ELR (cell line): ENCODE measurements at regions not wholly inside any gene's neighbourhood (a gene's known extent, or its start where the extent isn't known, plus 50 kb on each side); places are given as distances from the start of the nearest gene placed in this dataset.
"Not testable (repeated sequence)": the region's sequence is repeated elsewhere in the genome, so short reads cannot be mapped to it uniquely, and the experiment has no call there.

Source experiments
- DNase-seq: peaks from one replicate; pipeline ENCODE4 v3.0.0-alpha.2; 2015; ENCODE audit warnings: low read depth

DNA sequence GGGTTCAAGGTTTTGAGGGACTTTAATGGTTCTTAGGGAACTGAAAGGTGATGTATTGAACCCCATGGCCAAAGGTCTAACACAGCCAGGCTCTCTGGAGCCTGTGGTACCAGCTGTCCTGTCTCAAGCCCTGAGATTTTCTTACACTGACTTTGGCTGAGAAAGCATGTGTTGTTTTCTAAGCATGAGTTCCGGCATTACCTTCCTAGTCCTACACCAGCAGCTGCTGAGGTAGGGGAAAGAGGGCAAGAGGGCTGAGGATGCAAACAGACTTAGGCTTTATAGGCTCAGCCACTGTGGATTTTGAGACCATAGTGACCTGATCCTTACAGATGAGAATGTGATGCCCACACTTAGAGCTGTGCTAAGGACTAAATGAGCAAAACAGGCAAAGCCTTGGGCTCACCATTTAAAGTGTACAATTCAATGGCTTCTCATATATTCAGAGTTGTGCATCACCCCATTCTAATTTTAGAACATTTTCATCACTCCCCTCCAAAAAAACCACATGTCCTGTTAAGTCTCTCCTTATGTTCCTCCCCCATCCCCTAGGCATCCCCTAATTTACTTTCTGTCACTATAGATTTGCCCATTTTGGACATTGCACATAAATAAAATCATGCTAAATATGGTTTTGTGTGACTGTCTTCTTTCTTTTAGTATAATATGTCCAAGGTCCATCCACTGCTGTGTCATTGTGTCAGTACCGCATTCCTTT lies 99.7 kb upstream of the OTOS start:
- DNase-seq: no peak

DNA sequence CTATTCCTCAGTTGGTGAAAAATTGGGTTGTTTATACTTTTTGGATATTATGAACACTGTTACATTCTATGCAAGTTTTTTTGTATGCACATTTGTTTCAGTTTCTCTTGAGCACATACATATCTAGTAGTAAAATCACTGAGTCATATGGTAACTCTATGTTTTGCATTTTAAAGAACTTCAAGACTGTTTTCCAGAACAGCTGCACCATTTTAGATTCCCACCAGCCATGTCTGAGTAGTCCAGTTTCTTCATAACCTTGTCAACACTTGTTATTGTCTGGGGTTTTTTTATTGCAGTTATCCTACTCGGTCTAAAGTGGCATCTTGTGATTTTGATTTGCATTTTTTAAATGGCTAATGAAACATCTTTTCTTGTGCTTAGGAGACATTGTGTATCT lies 100.3 kb upstream of the OTOS start:
- no peak for DNase-seq

DNA sequence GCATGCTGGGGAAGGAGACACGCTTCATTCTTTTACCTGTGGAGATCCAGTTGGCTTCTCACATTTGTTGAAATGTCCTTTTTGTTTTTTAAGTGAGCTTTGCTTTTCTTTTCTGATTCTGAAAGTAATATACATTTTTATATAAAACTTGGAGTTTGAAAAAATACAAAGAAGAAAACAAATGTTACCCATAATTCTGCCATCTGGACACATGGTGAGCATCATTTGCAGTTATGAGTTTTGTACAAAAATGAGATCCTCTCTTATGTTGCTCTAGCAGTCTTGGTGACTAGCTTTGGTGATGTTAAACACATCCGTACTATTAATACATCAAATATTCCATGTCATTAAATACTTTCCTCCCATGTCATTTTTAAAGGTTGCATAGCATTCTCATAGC lies 101.1 kb upstream of the OTOS start:
- DNase-seq: no peak

DNA sequence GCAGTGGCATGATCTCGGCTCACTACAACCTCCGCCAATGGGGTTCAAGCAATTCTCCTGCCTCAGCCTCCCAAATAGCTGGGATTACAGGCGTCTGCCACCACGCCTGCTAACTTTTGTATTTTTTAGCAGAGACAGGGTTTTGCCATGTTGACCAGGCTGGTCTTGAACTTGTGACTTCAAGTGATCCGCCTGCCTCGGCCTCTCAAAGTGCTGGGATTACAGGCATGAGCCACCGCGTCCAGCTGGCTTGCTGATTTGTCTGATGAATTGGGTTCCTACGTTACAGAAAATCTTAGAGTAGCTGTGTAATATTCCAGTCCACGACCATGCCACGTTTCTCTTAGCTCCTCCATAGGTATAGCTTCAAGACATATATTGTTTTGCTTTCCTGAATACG lies 102.6 kb upstream of the OTOS start:
- not testable (repeated sequence) for DNase-seq

DNA sequence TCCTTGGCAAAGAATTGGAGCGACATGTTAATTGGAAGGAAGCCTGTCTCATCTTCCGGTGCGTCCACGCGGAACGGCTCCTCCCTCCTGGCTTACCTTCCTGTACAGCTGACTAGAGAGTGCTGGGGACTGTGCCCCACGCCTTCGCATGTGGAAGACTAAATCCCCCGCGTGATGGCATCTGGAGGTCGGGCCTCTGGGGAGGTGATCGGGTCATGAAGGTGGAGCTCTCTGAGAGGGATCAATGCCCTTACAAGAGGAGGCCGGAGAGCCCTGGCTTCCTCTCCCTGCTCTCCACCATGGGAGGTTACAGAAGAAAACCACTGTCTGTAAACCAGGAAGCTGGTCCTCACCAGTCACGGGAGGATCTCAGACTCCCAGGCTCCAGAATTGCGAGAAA lies 104.1 kb upstream of the OTOS start:
- no peak for DNase-seq

DNA sequence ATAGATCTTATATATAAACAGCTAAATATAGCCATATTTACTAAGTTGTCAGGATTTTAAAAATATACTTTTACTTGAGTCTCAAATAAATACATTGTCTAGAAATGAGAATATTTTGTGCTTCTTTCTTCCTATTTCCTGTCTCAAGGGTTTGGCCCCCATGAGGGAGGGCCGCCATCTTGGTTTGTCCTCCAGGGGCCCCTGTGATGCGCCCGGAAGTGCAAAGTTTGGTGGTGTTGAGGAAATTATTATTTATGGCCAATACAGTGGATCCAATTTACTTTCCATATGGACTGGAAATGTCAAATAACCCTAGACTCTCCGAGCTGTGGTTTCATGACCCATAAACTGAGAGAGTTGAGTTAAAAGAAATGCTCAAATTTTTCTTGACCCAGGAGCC lies 104.7 kb upstream of the OTOS start:
- no peak for DNase-seq

DNA sequence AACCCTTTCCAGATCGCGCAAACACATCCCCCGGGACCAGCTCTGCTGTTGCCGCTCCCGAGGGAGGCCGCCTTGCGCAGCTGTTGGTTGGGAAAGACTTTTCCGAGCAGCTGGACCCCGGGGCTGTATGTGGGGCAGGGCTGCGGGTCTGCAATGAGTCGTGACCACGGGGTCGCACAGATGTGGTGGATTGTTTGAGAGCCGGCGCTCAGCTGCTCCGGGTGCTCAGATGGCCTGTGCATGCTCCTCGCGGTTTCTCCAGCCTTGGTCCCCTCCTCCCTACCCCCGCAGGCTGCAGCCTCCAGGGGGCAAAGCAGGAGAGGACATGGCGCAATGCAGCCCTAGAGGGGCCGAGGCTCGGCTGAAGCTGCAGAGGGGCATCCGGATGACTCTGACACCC lies 105.2 kb upstream of the OTOS start:
- no peak for DNase-seq

DNA sequence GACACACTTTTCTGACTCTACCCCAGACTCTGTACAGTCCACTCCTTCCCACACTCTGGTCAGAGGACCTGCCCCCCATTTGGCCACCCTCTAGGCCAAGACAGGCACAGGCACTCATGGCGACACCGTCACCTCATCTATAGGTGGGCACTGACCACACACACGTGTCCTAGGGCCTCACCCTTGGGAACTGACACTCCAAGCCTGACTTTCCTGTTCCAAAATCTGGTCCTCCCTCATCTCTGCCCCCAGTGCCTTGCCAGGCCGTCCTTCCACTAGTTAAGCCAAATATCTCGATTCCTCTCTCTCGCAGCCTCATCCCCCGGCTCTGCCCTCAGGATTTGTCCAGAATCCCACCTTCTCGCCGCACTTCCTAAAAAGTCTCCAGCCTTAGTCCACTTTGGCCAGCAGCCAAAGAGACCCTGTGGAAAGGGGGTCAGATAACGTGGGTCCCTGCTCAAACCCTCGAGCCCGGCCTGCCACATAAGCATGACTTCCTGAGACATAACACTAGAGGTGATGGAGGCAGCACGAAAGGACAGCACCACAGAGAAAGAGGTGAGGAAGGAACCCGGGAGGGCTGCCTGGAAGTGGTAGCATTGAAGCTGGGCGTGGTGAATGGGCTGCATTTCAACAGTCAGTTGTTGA lies 105.8 kb upstream of the OTOS start:
- DNase-seq: no peak

DNA sequence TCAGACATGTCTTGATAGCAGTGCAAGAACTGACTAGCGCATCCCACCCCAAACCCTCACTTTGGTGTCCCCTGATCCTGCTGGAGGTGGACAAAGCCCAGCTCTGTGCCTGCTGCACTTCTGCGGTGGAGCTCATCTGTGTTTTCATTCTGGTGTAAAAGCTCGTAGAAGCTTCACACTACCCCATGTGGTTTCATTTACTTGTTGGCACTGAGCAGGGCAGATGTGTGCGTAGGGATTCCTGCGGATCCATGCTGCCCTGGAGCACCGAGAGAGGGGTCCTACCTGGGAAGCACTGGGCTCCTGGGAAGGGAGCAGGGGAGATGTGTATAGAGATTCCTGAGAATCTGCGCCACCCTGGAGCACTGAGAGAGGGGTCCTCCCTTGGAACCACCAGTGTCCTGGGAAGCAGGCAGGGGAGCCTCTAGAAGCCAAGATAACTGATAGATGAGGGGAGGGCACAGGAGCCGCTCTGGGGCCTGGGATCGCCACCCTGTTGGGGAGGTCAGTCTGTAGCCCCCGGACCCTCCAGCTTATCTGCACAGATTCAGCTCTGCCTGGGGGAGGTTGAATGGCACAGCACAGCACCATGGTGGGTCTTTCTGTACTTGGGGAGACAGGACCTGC lies 106.9 kb upstream of the OTOS start:
- DNase-seq: no peak

DNA sequence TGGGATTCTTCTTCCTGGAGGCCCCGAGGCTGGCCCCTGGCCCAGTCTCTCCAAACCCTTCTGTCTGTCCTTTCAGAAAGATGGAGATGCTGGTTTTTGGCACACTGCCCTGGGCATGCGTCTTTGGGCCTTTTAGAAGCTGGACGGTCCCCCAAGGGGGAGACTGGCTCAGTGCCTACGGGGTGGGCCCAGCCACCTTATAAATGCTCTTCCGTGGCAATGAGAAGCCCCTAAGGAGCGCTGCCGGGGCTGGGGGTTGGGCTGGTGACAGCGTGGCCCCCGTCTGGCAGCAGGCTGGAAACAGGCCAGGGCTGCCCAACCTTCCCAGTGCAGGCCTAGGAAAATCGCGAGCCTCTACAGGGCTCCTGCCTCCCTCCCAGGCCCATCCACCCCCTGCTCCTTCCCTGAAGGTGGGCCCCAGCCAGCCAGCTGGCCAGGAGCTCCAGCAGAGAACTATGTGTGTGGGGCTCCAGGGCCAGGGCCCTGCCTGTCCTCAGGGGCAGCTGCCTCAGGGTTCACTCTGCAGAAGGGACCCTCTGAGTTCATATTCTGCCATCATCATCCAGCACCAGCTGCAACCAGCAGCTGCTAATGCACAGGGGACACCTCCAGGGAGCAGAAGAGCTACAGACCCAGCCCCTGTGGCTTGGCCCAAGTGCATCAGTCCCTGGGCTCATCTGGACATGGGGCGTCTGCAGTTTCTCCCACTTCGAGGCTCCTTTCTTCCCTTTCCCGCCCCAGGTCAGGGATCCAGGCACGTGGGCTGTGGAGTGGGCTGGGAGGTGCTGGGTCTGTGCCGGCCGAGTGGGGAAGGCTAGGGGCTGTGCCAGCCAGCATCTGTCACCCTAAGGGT lies 107.6 kb upstream of the OTOS start:
- DNase-seq: no peak

DNA sequence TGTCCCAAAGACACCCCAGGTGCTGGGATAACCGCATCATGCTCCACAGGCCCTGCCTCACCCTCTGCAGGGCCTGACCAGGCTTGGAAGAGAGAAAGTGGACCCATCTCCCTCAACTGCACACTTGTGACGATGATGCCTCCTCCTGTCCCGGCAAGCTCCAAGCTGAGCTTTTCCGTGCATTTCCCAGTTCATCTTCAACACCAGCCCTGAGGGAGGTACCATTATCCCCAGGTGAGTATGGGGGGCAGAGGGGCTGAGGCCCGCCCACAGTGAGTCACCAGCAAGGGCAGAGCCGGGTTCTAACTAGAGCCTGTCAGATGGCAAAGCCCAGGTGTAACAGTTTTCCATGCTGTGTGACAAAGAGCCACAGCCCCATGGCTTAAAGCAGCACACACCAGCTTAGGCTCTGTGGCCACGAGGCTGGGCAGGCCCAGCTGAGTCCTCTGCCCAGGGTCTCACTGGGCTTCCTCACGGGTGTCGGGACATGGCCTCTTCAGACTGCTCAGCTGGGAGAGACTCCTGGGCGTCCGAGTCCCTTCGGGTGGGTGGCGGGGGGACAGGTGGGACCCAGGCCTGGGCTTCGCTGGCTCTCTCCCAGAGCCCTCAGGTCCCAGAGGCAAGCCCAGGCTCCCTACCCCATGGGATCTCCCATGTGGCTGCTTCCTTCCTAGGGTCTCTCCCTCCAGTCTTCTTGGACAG lies 108.4 kb upstream of the OTOS start:
- no peak for DNase-seq

DNA sequence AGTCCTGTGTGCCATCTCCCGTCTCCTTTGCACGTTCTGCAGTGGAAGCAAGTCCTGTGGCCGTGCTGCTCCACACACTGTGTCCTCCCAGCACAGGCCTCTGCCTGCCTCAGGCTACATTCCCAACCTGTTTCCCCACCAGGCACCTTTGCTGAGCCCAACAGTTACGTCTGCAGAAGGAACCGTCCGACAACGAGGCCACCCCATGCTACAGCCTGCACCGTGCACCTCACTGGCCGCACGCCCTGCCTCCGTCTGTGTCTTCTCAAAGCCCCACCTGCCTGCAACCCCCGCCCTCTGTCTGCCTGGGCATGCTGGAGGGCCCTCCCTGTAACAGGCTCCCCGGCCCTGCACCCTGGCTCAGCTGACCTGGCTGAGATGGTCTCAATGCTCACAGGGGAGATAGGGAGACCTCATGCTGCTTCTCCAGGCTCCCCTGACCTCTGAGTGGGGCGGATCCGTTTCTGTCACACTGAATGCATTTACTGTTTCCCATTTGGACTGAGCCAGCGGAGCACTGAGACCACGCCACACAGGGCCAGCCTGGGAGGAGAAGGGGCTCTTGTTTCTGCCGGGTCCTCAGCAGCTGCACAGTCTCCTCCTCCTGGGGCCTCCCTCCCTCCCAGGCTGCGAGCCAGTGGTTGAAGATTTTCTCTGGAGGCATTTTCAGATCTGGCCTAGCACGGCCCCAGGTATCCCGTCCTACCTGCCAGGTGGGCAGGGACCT lies 109.1 kb upstream of the OTOS start:
- DNase-seq: no peak

DNA sequence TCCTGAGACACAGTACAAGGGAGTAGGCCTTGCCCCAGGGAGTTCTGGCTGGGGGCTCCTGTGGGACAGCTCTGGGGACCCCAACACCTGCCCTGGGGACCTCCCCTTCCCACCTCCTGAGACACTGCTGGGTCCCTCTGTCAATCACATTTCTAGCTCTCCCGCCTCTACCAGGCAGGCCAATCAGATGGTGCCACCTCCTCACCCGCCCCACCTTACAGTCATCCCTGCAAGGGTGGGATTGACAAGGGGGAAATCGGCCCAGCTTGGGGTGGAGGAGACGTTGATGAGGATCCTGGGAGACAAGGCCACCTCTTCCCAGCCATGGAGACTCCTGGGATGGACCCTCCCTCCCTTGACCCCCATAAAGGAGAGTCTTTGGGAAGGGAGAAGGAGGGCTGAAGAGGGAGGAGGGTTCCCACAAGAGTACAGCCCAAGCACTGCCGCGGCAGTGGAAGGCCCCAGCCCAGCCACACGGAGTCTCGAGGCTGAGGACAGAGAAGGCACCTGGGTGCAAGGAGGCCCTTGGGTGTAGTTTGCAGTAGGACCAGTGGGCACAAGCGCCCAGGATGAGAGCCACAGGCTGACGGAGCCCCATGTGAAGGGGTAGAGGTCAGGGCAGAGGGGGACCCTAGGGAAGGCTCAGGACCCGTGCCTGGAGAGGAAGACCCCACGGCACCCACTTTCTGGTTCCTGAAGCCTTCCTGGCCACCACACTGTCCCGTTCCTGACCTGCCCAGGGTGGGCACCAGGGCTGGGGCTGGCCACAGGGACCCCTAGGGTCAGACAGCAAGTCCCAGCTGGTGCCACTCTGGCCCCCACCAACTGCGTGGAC lies 109.9 kb upstream of the OTOS start:
- no peak for DNase-seq

DNA sequence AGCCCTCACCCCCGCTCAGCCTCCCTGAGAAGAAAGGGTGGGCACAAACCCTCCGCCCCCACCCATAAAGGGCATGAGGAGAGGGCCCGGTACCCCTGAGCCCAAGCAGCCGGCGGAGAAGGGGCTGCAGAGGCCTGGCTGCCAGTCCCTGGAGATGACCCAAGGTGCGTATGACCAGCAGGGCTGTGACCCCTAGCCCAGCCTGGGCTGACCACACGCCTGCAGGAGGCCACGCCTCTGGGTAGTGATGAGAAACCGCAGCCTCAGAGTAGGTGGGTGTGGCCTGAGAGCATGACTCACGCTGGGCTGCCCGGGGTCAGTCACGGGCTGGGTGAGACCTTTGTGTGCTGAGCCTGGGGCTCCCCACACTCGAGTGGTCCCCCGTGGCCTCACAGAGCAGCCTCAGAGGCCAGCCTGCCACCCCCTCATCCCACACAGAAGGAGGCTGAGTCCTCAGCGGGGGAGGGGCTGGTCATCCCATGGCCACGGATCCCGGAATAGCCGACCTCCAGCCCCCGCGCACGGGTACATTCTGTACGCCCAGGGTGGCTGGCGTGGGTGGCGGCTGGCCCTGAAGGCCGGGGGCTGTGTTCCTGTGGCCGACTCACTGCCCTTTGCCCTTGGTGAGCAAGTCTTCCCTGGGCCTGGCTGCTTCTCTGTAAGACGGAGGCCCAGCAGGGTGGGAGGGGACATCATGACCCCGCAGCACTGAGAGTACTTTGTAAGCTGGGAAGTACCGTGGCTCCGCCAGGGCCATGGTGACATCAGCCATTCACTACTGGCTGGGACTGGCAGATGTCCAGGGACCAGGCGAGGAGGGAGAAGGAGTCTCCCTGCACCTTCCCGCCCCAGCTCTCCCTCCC lies 110.8 kb upstream of the OTOS start:
- peak; percentile 95 for DNase-seq

DNA sequence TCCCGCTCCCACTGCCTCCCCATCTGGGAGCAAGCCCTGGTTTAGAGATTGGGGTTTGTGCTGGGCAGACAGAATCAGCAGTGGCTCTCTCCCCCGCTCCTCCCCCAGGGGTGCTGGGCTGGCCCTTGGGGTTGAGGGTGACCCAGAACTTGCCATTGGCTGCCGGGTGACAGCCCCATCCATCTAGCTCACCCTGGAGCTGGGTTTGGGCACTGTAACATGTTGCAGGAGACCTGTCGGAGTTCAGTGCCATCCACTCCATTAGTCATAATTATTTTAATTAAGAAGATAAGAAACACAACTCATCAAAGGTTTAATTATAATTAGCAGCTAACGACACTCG lies 111.4 kb upstream of the OTOS start:
- DNase-seq: no peak

DNA sequence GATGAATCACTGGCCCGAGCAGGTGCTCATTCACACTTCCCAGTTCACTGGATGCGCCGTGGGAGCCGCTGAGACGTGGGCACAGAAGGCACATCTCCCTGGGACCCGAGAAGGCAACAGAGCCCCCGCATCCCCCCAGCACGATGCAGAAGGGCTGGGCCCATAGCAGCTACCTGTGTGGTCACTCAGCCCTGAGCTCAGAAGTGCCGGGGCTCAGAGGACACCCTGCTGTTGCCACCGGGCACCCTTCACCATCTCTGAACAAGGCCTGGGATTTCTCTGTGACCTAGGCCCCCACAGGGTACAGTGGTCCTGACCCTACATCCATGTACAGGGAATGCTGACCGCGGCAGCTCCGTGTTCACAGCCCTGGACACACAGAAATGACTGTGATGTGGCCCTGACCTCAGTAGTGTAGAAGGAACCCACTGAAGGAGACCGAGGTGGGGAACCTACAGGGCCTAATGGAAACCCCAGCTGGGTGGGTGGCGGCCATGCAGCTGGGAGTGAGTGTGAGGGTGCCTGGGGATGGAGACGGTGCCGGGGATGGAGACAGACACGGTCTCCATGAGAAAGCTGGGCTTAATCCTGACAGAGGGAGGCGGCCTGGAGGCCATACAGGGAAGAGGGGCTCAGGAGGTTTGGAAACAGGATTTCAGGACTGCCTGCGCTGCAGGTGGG lies 111.9 kb upstream of the OTOS start:
- no peak for DNase-seq

DNA sequence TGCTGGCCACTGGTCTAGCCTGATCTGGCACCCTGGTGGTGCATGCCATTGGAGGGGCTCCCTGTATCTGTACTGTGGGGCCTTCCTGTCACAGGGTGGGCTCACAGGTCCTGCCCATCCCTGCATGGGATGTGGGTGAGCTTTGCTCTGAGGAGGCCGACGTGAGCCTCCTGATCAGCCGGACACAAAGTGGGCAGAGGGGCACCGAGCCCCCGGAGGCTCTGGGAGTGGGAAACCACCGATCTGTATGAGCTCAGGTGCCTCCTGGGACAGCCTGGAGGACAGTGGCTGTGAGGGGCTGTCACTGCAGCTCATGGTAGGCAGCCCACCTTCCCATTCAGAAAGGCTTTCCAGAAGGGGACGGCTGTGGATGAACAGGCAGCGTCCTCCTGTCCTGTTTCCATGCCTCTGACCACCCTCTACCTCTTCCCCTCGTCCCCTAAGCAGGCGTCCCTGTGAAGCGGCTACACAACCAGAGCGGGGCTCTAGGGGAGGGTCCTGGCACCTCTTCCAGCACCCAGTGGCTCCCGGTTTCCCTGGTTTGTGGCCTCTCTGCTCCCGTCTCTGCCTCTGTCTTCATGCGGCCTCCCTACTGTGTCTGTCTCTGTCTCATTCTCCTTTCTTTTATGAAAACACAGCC lies 112.5 kb upstream of the OTOS start:
- DNase-seq: no peak

DNA sequence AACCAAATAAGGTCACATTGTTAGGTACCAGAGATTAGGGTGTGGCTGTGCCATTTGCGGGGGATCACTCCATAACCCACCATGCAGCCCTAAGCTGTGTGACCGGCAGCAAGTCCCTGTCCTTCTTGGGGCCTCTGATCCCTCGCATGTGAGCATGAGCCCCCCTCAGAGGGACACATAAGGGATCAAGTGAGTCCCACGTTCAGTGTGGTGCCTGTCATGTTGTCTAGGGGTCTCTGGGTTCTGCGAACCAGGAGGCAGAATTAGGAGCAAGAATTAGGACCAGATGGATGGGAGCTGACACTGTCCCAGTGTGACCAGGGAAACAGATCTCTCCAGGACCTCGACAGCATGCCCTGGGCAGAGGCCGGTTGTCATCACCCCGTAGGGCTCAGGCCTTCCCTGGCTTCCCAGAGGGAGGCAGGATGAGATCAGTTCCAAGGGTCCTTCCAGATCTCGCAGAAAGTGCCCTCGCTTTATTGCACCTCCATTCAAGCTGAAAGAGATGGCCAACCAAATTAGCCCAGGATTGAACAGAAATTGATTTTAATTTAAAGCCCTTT lies 113.2 kb upstream of the OTOS start:
- DNase-seq: no peak
